GM12872 (cell line): ENCODE measurements at regions not wholly inside any gene's neighbourhood (a gene's known extent, or its start where the extent isn't known, plus 50 kb on each side); places are given as distances from the start of the nearest gene placed in this dataset.

ENCODE experiments used
- TF ChIP-seq, protein P1 (sequence below): IDR thresholded peaks from 3 replicates; pipeline ENCODE4 v1.5.1; 2011; ENCODE audit warnings: low read depth, mild to moderate bottlenecking, low read length, moderate library complexity; ENCODE audit not compliant: insufficient read depth

DNA sequence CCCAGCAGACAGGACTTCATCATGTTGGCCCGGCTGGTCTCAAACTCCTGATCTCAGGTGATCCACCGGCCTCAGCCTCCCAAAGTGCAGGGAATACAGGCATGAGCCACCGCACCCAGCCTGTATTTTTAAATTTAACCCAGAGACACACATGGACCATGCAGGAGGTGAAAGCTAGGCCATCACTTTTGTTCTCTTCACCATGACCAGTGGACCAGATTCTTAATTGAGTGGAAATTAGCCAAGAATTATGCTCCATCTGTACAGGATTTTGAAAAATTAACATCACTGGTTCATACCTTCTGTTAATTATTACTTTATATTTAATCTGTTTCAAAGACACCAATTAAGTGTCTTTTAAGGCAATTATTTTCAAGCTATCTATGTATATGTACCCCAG, 493.6 kb upstream of the NOX3 start:
- TF ChIP-seq, protein P1, sequence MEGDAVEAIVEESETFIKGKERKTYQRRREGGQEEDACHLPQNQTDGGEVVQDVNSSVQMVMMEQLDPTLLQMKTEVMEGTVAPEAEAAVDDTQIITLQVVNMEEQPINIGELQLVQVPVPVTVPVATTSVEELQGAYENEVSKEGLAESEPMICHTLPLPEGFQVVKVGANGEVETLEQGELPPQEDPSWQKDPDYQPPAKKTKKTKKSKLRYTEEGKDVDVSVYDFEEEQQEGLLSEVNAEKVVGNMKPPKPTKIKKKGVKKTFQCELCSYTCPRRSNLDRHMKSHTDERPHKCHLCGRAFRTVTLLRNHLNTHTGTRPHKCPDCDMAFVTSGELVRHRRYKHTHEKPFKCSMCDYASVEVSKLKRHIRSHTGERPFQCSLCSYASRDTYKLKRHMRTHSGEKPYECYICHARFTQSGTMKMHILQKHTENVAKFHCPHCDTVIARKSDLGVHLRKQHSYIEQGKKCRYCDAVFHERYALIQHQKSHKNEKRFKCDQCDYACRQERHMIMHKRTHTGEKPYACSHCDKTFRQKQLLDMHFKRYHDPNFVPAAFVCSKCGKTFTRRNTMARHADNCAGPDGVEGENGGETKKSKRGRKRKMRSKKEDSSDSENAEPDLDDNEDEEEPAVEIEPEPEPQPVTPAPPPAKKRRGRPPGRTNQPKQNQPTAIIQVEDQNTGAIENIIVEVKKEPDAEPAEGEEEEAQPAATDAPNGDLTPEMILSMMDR = no peak

DNA sequence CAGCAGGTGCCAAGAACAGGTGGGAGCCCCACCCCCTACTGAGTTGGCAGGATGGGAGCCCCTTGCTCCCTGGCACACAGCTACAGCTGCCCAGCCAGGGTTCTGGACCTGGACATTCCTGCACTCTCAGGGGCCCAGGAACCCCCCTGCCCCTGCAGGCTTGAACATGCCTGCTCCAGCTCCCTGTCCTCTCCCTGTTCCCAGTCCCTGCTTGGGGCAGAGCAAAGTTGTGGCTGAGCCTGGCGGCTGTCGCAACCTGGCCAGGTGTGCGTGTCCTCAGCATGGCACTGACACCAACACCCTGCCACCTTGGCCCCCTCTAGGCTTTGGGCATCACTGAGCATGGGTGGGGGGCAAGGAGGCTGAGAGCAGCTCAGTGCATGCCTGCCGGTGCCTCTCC, 491.2 kb upstream of the NOX3 start:
- TF ChIP-seq, protein P1 = no peak

DNA sequence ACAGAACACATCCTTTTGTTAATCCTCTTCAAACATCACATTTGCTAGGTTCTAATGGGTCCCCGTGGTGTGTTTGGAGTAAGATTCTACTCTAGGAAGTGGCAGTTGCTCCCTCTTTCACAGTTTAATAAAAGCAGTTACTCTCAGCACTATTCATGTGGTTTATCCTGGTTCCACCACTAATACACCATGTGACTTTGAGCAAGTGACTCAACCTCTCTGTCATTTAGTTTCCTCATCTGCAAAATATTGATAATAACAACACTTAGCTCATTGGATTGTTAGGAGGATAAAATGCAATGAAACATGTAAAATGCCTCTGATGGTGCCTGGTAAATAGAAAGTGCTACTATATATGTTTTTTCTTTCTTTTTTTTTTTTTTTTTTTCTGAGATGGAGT, 488.0 kb upstream of the NOX3 start:
- TF ChIP-seq, protein P1 = no peak

DNA sequence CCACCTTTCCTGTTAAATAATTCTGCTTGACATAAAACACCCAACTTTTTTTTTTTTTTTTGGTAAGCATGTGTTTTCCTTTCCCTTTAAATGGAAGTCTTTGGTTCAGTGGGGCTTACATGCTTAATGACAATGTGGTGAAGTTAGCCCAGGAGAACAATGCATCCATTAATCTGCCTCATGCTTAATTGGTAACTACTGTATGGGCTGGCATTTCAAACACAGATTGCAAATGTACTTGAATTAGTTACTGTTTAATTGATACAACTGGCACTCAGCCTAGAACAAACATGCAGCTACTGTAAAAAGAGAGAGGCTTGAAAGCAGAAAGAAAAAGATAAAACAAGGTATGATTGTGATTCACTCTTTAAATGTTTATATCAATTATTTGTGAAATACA, 483.6 kb upstream of the NOX3 start:
- TF ChIP-seq, protein P1 = no peak

DNA sequence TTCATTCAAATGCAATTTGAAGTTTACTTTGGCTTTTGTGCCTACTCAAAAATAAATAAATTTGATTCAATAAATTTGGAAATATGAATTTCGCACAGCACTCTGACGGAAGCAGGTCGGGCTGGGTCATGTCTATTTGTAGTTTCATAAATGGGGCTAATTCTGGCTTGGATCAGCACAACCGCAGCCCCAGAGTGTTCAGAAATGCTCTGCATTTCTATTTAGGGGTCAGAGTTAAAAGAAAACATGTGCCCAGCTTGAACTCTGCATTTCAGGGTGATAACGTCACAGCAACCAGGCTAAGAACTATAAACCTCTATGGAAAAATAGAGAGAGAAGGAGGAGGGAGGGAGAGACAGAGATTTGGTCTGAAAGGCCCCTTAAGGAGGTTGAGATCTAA, 480.9 kb upstream of the NOX3 start:
- TF ChIP-seq, protein P1 = no peak

DNA sequence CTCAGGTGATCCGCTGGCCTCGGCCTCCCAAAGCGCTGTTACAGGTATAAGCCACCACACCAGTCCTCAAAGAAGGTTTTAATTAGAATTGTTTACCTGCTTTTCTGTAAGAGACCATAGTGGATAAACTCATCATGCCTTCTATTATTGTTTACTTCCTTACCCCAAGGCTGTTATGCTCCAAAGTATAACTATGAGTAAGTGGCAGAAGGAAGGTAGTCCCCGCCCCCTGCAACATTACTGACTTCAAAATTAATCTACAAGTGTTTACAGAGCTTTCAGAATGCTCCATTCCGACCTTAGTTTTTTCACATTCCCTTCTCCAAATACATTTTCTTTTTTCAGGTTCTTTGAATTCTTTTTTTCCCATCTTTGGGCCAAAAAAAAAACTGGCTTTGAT, 480.5 kb upstream of the NOX3 start:
- TF ChIP-seq, protein P1 = no peak

GRCh38 chr6:155916846-155917624, 461.4 kb upstream of the NOX3 start:
- TF ChIP-seq, protein P1 = no peak
